H9 (cell line): ENCODE measurements at regions not wholly inside any gene's neighbourhood (a gene's known extent, or its start where the extent isn't known, plus 50 kb on each side); places are given as distances from the start of the nearest gene placed in this dataset.

Experiments used
- DNase-seq: peaks from one replicate; pipeline ENCODE4 v3.0.0-alpha.2; 2017
- H2AFZ ChIP-seq: one replicate; pipeline ENCODE4 v1.6.1; 2013; ENCODE audit warnings: mild to moderate bottlenecking, low read length, control low read depth, moderate library complexity
- H2AK5ac ChIP-seq: 2 replicates; pipeline ENCODE4 v1.6.1; 2013; ENCODE audit warnings: low read length, control low read depth, mixed read lengths; ENCODE audit not compliant: insufficient read length
- H2BK120ac ChIP-seq: one replicate; pipeline ENCODE4 v1.6.1; 2013; ENCODE audit warnings: low read depth, mild to moderate bottlenecking, low read length, control low read depth, inconsistent platforms; ENCODE audit not compliant: poor library complexity, severe bottlenecking
- H2BK12ac ChIP-seq: 2 replicates; pipeline ENCODE4 v1.6.1; 2013; ENCODE audit warnings: low read length, control low read depth, mixed read lengths, low read depth; ENCODE audit not compliant: insufficient read length
- H2BK15ac ChIP-seq: 2 replicates; pipeline ENCODE4 v1.6.1; 2013; ENCODE audit warnings: low read depth, low read length, control low read depth
- H2BK20ac ChIP-seq: one replicate; pipeline ENCODE4 v1.6.1; 2013; ENCODE audit warnings: low read depth, mild to moderate bottlenecking, low read length, control low read depth, inconsistent platforms; ENCODE audit not compliant: poor library complexity, severe bottlenecking
- H2BK5ac ChIP-seq: 2 replicates; pipeline ENCODE4 v1.6.1; 2013; ENCODE audit warnings: low read length, control low read depth, mixed read lengths; ENCODE audit not compliant: insufficient read length
- H3K14ac ChIP-seq: 2 replicates; pipeline ENCODE4 v1.6.1; 2013; ENCODE audit warnings: low read length, control low read depth; ENCODE audit not compliant: insufficient read depth
- H3K18ac ChIP-seq: 2 replicates; pipeline ENCODE4 v1.6.1; 2013; ENCODE audit warnings: low read depth, mild to moderate bottlenecking, mixed read lengths, low read length, control low read depth; ENCODE audit not compliant: insufficient read length
- H3K23ac ChIP-seq: 2 replicates; pipeline ENCODE4 v1.6.1; 2013; ENCODE audit warnings: low read length, control low read depth, mixed read lengths, low read depth; ENCODE audit not compliant: insufficient read length
- H3K23me2 ChIP-seq: 2 replicates; pipeline ENCODE4 v1.6.1; 2013; ENCODE audit warnings: low read depth, mild to moderate bottlenecking, mixed read lengths, low read length, control low read depth; ENCODE audit not compliant: insufficient read length, poor library complexity, severe bottlenecking
- H3K27ac ChIP-seq: 2 replicates; pipeline ENCODE4 v1.5.1; 2013; ENCODE audit warnings: low read length, control low read depth, mixed read lengths, low read depth; ENCODE audit not compliant: insufficient read length
- H3K27me3 ChIP-seq: 2 replicates; pipeline ENCODE4 v1.6.1; 2013; ENCODE audit warnings: low read length, control low read depth, inconsistent platforms; ENCODE audit not compliant: insufficient read depth
- H3K4ac ChIP-seq: 2 replicates; pipeline ENCODE4 v1.6.1; 2013; ENCODE audit warnings: low read depth, mild to moderate bottlenecking, control low read depth, inconsistent platforms, low read length, moderate library complexity
- H3K4me1 ChIP-seq: 2 replicates; pipeline ENCODE4 v1.6.1; 2013; ENCODE audit warnings: low read length, control low read depth, inconsistent platforms; ENCODE audit not compliant: insufficient read depth
- H3K4me2 ChIP-seq: 2 replicates; pipeline ENCODE4 v1.6.1; 2013; ENCODE audit warnings: low read length, control low read depth, mixed read lengths; ENCODE audit not compliant: insufficient read length, insufficient read depth
- H3K56ac ChIP-seq: 2 replicates; pipeline ENCODE4 v1.6.1; 2013; ENCODE audit warnings: low read depth, mild to moderate bottlenecking, mixed read lengths, low read length, control low read depth; ENCODE audit not compliant: insufficient read length
- H3K79me1 ChIP-seq: 2 replicates; pipeline ENCODE4 v1.6.1; 2013; ENCODE audit warnings: low read depth, mild to moderate bottlenecking, moderate library complexity, low read length, control low read depth, inconsistent platforms; ENCODE audit not compliant: insufficient read depth, poor library complexity, severe bottlenecking
- H3K79me2 ChIP-seq: 2 replicates; pipeline ENCODE4 v1.6.1; 2013; ENCODE audit warnings: low read length, control low read depth, inconsistent platforms; ENCODE audit not compliant: insufficient read depth
- H3K9ac ChIP-seq: 2 replicates; pipeline ENCODE4 v1.6.1; 2013; ENCODE audit warnings: low read length, control low read depth, mixed read lengths; ENCODE audit not compliant: insufficient read length; ENCODE audit errors: extremely low read depth
- H3K9me3 ChIP-seq: one replicate; pipeline ENCODE4 v1.6.1; 2013; ENCODE audit warnings: low read depth, low read length, inconsistent platforms; ENCODE audit not compliant: control insufficient read depth
- H3T11ph ChIP-seq: one replicate; pipeline ENCODE4 v1.6.1; 2013; ENCODE audit warnings: mild to moderate bottlenecking, low read length, control low read depth, inconsistent platforms
- H4K20me1 ChIP-seq: one replicate; pipeline ENCODE4 v1.6.1; 2013; ENCODE audit not compliant: control insufficient read depth, insufficient read length, insufficient read depth
- H4K5ac ChIP-seq: 2 replicates; pipeline ENCODE4 v1.6.1; 2013; ENCODE audit warnings: low read depth, mild to moderate bottlenecking, mixed read lengths, low read length, control low read depth; ENCODE audit not compliant: insufficient read length
- H4K8ac ChIP-seq: replicated peaks from 2 replicates; pipeline ENCODE4 v1.6.1; 2013; ENCODE audit warnings: low read length, control low read depth, mixed read lengths, low read depth; ENCODE audit not compliant: insufficient read length
- H4K91ac ChIP-seq: 2 replicates; pipeline ENCODE4 v1.6.1; 2013; ENCODE audit warnings: low read depth, mild to moderate bottlenecking, moderate library complexity, mixed read lengths, low read length, control low read depth; ENCODE audit not compliant: insufficient read length
- H3K27ac Mint-ChIP-seq, 3 experiments: 2 replicates in 2 of 3; 3 replicates in 1 of 3; pipeline ENCODE4 v1.8.0; 2020 to 2021; ENCODE audit warnings: mixed read lengths in 3 of 3, mild to moderate bottlenecking in 1 of 3, moderate library complexity in 1 of 3
- H3K27me3 Mint-ChIP-seq: 2 replicates; pipeline ENCODE4 v1.8.0; 2021; ENCODE audit warnings: low read depth, mild to moderate bottlenecking, moderate library complexity, mixed read lengths
- H3K36me3 Mint-ChIP-seq, 3 experiments: 2 replicates in 2 of 3; 3 replicates in 1 of 3; pipeline ENCODE4 v1.8.0; 2020 to 2021; ENCODE audit warnings: low read depth in 3 of 3, mixed read lengths in 3 of 3; ENCODE audit not compliant: insufficient read depth in 1 of 3
- H3K4me1 Mint-ChIP-seq, 2 experiments: 2 replicates each; pipeline ENCODE4 v1.8.0; 2020; ENCODE audit warnings: mixed read lengths in 2 of 2
- H3K4me3 Mint-ChIP-seq, 2 experiments: 2 replicates in 1 of 2; 3 replicates in 1 of 2; pipeline ENCODE4 v1.8.0; 2020 to 2021; ENCODE audit warnings: mild to moderate bottlenecking in 2 of 2, mixed read lengths in 2 of 2, moderate library complexity in 1 of 2
- H3K9me3 Mint-ChIP-seq, 2 experiments: 2 replicates in 1 of 2; 3 replicates in 1 of 2; pipeline ENCODE4 v1.8.0; 2020; ENCODE audit warnings: mild to moderate bottlenecking in 2 of 2, mixed read lengths in 2 of 2, moderate library complexity in 1 of 2
- CTCF ChIP-seq: fragments of 200-600 bp; sonication (generic); conservative IDR thresholded peaks from 3 replicates; pipeline ENCODE4 v1.8.0; 2021; ENCODE audit warnings: antibody characterized with exemption, mild to moderate bottlenecking
- WGBS: extraction: QIAGEN DNeasy Blood & Tissue Kit; methylation state at CpG from one replicate; pipeline ENCODE4 v1.1.7; 2013; ENCODE audit warnings: missing lambda C conversion rate, low lambda C conversion rate, mixed read lengths; ENCODE audit not compliant: insufficient read length; ENCODE audit errors: extremely low coverage; 5-methylcytosine and 5-hydroxymethylcytosine counted together

DNA sequence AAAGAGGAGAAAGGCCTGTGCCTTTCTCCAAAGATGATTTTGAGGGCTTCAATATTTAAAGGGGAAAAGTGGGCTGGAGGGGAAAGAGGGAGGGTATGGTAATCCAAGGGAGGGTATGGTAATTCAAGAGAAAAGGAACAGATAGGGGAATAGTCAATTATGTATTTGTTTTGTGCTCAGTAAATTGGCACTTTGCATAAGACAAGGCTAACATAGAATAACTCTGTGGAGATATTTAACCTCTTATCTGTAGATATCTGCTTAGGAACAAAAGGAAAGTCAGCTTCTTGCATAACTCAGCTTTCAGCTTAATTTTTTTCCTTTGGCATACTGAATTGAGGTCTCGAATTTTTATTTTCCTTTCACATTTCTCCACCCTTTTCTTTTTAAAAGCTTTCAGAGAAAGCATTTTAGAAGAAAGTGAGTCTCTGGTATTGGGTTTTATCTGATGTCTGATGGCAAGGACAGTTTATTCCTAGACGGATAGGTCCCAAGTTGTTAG is 119.9 kb upstream of the F3 start:
- Histone ChIP-seq H3K79me1 (no peaks in the 10 kb centered on the region), H2BK20ac (no peak overlapping the region), H2BK5ac (no peak overlapping the region), H3K4me2 (peak overlapping the region; percentile 47), H3K79me2 (no peaks in the 10 kb centered on the region), H3K56ac (no peak overlapping the region), H3K23me2 (no peaks in the 10 kb centered on the region), H4K20me1 (no peaks in the 10 kb centered on the region), H3K9ac (no peak overlapping the region), H3K4ac (no peak overlapping the region), H3T11ph (no peak overlapping the region), H3K27me3 (no peaks in the 10 kb centered on the region), H3K14ac (no peak overlapping the region), H2AFZ (no peak overlapping the region), H3K18ac (no peak overlapping the region), H3K9me3 (no peaks in the 10 kb centered on the region), H2AK5ac (no peak overlapping the region), H4K91ac (no peak overlapping the region), H2BK120ac (no peak overlapping the region), H3K23ac (no peak overlapping the region), H4K8ac (no peak overlapping the region), H2BK12ac (no peak overlapping the region), H2BK15ac (no peak overlapping the region), H3K4me1 (peaks cover 10% of the 10 kb centered on the region), H3K27ac (peak overlapping the region; percentile 99), H4K5ac (no peak overlapping the region)
- H3K27ac Mint-ChIP-seq = peak overlapping the region; percentile 96 to 99 (median 99)
- no peaks in the 10 kb centered on the region for H3K27me3 Mint-ChIP-seq
- peak overlapping the region; percentile 3 to 64 for H3K4me3 Mint-ChIP-seq
- peaks cover 0 to 15% (median 13%) of the 10 kb centered on the region in 3 experiments; a peak in 5 of 7 replicates for H3K36me3 Mint-ChIP-seq
- peaks cover 68 to 73% of the 10 kb centered on the region in 2 experiments for H3K4me1 Mint-ChIP-seq
- H3K9me3 Mint-ChIP-seq = peaks cover 9 to 13% of the 10 kb centered on the region in 2 experiments
- TF ChIP-seq CTCF = no peak
- no CpG with 5 or more reads among the region's 2 CpGs for WGBS
- DNase-seq = no peak
